A673 (cell line): ENCODE measurements at regions not wholly inside any gene's neighbourhood (a gene's known extent, or its start where the extent isn't known, plus 50 kb on each side); places are given as distances from the start of the nearest gene placed in this dataset.

ENCODE experiments used
- EZH2 ChIP-seq: fragments of 200-600 bp; sonication (generic); IDR thresholded peaks from 2 replicates; pipeline ENCODE4 v1.6.1; 2017; ENCODE audit warnings: borderline replicate concordance, low read depth, mild to moderate bottlenecking, mixed read lengths, antibody characterized with exemption, low read length; ENCODE audit not compliant: poor library complexity, severe bottlenecking
- TF ChIP-seq, protein P1 (sequence below): fragments of 300-800, 200-600 bp; sonication (generic); conservative IDR thresholded peaks from 2 replicates; pipeline ENCODE4 v1.5.1; 2017; ENCODE audit warnings: low read depth, mild to moderate bottlenecking, antibody characterized with exemption, low read length, moderate library complexity, mixed read lengths

DNA sequence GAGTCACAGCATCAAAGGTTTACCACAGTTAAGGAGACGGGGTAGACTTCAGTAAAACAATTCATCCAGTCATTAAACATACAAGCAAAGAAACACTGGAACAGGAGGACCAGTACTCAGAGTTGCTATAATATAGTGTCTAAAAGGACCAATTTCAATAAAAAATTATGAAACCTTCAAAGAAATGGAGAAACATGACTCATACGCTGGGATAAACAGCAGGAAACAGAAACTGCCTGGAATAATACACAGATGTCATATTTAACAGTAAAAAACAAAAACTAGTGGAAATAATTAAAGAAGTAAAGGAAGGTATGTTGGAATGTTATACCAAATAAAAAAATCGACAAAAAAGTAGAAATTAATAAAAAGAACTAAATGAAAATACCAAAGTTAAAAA is 1075.9 kb downstream of the NR2F1-AS1 start:
- TF ChIP-seq, protein P1, sequence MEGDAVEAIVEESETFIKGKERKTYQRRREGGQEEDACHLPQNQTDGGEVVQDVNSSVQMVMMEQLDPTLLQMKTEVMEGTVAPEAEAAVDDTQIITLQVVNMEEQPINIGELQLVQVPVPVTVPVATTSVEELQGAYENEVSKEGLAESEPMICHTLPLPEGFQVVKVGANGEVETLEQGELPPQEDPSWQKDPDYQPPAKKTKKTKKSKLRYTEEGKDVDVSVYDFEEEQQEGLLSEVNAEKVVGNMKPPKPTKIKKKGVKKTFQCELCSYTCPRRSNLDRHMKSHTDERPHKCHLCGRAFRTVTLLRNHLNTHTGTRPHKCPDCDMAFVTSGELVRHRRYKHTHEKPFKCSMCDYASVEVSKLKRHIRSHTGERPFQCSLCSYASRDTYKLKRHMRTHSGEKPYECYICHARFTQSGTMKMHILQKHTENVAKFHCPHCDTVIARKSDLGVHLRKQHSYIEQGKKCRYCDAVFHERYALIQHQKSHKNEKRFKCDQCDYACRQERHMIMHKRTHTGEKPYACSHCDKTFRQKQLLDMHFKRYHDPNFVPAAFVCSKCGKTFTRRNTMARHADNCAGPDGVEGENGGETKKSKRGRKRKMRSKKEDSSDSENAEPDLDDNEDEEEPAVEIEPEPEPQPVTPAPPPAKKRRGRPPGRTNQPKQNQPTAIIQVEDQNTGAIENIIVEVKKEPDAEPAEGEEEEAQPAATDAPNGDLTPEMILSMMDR = no peak
- no peak for TF ChIP-seq EZH2
